GM18502 (cell line): ENCODE measurements at regions not wholly inside any gene's neighbourhood (a gene's known extent, or its start where the extent isn't known, plus 50 kb on each side); places are given as distances from the start of the nearest gene placed in this dataset.
"Not testable (repeated sequence)": the region's sequence is repeated elsewhere in the genome, so short reads cannot be mapped to it uniquely, and the experiment has no call there.

ENCODE experiments used
- ATAC-seq: cut with Tn5 transposase; IDR thresholded peaks from one replicate; pipeline ENCODE4 v1.9.1; 2021; ENCODE audit warnings: mild to moderate bottlenecking; ENCODE audit not compliant: unreplicated experiment, poor library complexity

DNA sequence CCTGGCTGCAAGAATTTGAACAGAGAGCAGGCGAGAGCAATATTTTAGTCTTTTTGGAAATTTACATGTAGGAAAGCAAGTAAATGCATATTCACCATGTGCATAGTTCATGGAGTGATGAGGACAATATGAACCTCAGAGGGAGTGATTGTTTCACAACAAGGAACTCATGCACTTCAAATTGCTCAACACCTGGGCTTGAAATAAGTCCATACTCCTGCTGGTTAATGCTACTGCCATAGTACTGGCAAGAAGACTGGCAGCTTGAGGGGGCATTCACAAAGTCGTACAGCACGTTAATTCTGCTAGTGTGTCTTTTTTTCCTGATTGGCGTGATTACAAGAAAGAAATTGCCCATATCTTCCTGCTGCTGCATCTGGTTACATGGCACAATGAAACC is 267.6 kb downstream of the PCDH17 start:
- ATAC-seq, result no peak

DNA sequence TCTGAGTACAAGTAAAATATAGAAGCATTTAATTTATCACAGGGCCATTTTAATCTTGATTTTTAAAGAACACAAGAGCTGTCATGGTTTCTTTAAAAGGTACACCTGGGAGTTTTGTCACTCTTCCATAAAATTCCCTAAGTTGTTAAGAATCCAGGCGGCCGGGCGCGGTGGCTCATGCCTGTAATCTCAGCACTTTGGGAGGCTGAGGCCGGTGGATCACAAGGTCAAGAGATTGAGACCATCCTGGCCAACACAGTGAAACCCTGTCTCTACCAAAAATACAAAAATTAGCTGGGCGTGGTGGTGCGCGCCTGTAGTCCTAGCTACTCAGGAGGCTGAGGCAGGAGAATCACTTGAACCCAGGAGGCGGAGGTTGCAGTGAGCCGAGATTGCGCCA is 278.3 kb downstream of the PCDH17 start:
- ATAC-seq, result not testable (repeated sequence)

DNA sequence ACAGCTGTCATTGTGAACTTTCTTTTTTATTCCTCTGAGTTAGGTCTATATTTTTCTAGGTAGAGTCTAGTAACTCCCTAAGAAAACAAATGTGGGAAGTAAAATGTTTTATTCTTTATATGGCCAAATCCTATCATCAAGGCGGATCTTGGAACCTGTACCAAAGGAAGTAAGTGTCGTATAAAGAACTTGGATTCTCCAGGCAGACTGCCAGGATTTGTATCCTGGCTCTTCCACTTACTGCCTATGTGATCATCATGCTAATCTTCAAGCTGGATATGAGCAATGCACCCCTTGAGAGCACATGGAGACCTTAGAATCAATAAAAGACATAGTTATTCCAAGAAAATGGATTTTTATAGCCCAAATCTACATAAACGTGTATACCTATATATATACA is 286.5 kb downstream of the PCDH17 start:
- ATAC-seq, result no peak

DNA sequence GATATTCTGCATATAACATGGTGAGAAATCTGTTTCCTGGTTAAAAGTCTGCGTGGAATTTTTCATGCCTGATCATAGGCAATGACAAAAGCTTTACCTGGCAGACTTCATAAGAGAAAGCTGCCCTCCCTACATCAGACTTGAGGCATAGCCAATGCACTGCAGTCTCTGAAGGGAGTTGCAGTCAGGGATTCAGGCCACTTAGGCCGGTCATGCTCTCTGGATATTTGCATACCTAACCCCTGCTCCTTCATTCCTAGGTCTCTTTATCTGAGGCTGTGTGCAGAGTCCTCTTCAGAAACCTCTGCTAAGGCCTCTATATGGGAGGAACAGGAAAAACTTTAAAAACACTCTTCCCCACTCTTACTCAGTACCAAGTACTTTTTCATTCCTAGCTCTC is 287.4 kb downstream of the PCDH17 start:
- no peak for ATAC-seq

DNA sequence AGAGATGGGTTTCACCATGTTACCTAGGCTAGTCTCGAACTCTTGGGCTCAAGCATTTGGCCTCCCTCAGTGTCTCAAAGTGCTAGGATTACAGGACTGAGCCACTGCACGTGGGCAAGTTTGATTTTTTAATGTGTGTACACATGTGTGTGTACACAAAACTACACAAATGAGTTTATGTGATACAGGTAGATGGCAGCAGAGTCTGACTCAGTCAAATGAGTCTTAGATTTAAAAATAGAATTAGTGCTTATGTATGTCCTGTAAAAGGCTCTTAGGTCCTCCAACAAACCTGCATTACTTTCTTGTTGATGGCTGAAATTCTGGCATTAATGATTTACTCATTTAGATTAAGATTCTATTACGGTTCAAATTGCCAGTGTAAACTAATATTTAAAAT is 293.7 kb downstream of the PCDH17 start:
- ATAC-seq, result no peak

DNA sequence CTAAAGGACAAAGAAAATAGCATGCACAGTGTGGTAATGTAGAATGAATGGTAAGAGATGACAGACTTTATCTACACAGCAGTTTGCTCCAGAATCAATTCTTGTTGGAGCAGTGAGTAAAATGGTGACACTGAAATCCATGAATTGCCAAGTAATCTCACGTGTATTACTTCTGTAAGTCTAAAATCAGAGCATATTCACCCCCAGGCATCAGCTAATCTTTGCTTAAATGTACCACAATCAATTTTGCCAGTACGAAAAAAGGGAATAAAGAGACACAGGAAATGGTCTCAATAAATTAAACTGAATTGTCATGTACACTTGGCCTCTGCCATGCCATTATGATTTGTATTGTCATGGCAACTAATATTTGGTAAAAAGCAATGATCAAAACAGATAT is 294.2 kb downstream of the PCDH17 start:
- no peak for ATAC-seq

DNA sequence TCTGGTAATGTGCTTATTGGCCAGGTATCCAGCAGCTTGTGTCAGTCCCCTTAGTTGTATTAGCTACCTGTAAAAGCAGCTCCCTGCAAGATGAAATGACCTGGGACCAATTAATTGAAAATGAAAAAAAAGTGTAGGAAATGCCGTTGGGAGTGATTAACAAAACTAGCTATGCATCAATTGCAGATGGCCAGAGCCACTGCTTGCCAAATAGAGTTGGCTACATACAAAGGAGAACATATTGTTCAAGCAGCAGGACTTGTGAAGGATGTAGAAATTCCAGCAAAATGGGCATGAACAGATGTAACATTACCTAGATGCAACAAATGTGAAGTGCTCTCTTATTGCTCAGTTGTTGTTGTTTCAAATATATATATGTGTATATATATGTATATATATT is 300.5 kb downstream of the PCDH17 start:
- ATAC-seq, result no peak

DNA sequence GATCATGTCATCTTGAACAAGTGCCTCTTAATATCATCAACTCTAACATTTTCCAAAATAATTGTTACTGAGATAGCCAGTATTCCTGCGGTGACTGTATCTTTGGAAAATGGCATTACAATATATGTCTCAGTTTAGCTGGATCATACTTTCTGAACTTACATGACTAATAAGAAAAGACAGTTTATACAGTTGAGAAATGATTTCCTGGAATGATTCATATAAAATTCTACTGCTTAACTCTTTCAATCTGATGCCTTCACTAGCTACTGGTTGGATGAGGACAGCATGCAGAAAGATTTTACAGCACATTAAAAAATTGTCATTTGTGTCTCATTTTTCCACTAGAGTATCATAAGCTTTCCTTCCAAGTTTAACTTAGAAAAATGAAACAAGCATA is 302.1 kb downstream of the PCDH17 start:
- ATAC-seq, result no peak

DNA sequence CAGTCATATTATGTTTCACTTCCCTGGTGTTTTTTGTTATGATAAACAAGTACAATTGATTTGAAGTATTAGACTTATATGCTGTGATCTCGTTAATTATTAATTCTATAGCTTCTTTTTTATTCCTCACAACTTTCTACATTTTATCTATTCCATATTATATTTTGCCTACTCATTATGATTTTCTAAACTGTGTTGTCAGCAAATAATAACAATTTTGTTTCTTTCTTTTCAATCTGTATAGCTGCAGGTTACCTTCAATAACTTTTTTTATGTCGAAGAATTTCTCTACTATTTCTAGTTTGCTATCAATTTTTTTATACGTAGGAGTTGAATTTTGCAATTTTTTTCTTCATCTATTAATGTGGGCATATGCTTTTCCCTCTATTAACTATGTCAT is 304.4 kb downstream of the PCDH17 start:
- ATAC-seq, result no peak

DNA sequence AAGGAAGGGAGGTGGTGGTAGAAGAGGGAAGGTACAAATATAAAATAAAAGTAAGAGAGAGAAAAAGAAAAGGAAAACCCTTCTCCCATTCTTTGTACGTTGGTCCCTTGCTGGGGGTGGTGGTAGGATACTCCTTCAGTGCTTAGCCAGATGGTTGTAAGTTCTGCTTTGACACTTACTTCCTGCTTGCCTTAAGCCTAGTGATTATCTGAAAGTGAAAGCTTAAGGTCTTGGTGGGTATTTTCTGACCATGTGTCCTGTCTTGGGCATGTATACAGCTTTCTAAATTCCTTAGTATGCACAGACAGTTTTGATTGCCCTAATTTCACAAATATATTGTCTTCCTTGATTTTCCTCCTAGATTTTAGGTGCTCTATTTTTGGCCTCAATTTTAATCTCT is 314.8 kb downstream of the PCDH17 start:
- ATAC-seq, result peak; percentile 100

DNA sequence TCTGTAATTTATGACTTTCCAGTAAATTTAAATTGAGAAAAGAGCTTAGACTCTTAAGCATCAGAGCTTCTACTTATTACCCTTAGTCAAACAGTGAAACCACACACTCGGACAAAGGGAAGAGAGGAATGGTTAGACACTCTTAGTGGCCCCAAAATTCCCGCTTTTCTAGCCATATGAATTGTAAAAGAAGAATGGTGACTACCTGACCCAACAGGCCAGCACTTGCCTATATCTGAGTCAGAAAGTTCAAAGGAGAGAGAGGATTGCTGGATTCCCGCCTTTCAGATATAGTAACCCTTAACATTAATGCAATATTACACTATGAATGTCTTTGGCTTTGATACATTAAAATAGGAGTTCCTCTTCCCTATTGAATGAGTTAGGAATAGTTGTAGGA is 317.3 kb downstream of the PCDH17 start:
- ATAC-seq, result no peak

DNA sequence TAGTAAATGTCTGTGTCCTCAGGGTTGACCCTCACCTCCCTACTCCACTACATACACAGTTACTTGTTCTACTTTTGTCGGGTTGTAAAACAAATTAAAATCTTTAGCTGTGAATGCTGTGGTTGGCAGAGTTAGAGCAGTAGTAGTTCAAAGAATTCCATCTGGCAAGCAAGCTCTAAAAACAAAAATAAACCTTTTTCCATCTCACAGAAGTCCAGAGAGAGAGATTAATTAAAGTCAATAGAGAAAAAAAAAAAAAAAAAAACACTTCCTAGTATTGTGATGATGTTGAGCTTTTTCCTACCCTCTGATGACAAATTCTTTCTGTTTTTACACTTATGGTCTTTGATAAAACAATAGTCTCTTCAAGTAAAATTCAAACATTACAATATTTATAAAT is 338.4 kb downstream of the PCDH17 start:
- ATAC-seq, result no peak

DNA sequence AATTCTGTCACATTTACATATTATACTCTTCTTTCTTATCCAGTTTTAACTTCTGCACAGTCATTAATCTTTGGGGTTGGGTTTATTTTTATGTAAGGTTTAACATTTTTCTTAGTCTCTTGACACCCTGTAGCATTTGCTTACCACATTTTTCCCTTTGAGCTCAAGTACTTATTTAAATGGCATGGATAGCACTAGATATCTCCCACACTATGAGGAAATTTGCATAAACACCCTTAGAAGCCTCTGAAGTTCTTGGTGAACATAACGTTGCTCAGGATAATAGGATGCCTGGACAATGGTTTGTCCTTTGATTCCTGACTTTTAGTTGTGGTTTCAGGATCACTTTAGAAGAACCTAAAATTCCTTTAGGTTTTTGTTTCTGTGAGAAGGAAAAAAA is 338.9 kb downstream of the PCDH17 start:
- no peak for ATAC-seq

DNA sequence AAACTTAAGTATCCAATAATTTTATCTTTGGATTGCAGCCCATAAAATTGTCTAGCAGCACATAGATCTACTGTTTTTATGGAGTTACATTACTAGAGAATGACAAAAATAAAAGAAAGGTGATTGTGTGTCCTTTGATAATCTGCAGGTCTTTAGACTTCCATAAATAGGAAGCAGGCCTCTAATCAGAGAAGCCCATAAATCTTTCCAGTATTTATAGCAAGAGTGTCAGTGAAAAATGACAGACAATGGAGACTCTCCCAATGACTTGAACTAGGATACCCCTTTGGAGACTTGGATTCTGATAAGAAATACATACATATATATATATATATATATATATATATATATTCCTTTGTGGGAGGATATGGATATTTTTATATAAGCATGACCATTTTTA is 351.2 kb downstream of the PCDH17 start:
- no peak for ATAC-seq

DNA sequence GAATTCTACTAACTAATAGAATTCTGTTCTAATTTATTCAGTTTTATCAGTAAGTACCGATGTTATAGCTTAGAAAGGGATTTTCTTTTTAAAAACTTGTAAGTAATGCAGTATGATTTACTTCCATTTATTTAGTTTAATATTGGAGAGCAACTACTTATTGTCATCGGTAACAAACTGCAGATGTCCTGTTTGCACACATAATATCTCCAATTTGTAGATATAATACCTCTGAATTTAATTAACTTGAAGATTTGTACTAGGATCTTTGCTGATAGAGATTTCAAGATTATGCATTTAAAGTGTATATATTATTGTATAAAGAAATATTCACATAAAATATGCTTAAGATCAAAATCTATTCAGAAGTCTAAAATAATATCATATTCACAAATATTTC is 356.7 kb downstream of the PCDH17 start:
- no peak for ATAC-seq

DNA sequence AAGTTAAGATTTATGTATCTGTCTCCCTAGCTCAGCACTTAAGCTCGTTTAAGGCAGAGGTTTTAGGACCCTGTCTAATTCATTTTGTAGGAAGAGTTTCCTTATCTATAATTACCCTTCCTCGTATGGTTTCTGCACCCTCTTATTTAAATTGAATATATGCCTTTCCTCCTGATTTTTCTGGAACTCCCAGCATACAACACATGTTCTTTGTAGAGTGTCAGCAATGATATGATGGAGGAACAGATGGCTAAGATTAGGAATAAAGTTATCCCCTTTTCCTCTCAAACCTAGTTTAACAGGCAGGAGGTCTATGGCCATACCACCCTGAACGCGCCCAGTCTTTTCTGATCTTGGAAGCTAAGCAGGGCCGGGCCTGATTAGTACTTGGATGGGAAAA is 359.5 kb downstream of the PCDH17 start:
- ATAC-seq, result no peak

DNA sequence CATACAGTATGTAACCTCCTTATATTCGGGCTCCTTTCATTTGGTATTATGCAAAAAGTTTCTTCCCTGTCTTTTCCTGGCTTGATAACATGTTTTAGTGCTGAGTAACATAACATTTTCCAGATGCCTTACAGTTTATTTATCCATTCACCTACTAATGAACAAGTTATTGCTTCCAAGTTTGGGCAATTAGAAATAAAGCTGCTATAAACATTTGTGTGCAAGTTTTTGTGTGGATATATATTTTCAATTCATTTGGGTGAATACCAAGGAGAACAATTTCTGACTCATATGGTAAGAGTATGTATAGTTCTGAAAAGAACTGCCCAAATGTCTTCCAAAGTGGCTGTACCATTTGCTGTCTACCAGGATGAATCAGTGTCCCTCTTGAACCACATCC is 360.9 kb downstream of the PCDH17 start:
- ATAC-seq, result no peak

DNA sequence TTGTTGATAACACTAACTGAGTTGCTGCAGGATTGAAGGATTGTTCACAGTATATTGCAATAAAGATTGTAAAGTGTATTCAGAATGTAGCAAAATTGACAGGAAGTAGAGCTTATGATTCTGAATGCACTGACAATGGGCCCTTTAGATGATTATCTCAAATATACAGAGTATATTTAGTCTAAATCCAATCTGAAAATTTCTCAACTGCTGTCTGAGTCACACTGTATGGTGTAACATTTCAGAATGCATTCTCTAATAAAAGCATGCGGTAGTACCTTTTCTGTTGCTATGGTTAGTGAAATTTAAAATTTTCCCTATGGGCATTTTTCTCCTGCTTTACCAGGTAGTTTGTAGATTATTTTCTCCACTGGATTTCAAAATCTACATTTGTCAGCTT is 365.2 kb downstream of the PCDH17 start:
- no peak for ATAC-seq

DNA sequence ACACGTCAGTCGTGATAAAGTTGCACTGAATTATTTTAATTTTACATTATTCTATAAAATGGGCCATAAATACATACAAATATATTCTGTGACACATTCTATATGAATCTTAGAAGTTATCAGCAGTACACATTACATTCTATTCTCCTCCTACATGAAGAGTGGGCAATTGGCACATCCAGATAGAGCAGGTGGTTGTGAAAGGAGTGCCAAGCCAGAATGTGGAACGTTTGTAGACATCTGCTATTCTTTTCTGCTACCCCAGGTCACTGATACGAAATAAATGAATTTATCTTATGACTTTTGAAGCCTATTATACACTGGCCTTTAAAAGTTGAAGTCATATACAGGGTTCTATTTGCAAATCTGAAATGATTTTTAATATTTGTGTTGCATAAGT is 373.2 kb downstream of the PCDH17 start:
- ATAC-seq, result no peak

DNA sequence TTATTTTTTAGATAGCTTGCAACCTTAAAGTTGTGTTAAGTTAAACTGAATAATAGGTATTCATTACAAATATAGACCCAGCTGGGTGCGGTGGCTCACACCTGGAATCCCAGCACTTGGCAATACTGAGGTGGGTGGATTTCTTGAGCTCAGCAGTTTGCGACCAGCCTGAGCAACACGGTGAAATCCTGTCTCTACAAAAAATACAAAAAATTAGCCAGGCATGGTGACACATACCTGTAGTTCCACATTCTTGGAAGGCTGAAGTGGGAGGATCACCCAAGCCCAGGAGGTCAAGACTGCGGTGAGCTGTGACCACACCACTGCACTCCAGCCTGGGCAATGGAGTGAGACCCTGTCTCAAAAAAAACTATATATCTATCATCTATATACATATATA is 386.5 kb downstream of the PCDH17 start:
- no peak for ATAC-seq

DNA sequence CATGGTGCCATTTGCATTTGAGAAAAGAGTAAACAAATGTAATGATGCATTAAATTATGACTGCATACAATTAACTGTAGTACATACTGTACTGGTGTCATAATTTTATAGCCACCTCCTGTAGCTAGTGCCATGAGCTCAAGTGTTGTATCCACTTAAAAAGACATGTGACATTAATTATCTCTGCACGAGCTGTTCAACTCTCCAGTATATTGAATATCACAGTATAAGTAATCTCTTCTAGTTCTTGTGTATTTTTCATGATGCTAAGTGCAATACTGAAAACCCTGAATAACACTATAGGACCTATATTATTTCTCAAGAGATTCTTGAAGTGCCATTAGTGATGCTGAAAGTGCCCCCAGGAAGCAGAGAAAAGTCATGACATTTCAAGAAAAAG is 387.3 kb downstream of the PCDH17 start:
- ATAC-seq, result no peak

DNA sequence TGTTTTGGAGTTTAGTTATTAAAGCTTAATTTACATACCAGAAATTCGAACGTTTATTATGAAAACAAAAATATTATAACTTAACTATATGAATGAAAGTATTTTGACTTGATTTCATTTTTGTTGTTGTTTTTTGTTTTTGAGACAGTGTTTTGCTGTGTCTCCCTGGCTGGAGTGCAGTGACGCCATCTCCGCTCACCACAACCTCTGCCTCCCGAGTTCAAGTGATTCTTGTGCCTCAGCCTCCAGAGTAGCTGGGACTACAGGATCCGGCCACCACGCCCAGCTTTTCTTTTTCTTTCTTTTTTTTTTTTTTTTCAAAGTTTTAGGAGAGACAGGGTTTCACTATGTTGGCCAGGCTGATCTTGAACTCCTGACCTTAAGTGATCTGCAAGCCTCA is 392.6 kb downstream of the PCDH17 start:
- ATAC-seq, result no peak

DNA sequence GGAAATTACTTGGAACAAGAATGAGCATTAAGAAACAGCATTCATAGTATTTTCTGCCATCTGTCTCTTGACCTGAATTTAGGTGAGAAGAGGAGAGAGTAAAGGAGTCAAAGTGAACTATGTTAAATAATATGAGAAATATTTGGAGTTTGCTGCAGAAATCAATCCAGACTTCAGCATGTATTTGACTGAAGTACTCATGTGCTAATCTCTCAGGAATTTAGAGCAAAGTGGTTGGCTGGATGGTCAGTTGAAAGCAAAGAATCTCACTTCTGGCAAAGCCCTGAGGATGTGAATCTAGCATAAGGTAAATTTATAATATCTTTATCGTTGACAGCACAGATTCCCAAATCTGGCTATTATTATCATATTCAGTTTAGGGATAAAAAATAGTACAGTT is 394.3 kb downstream of the PCDH17 start:
- no peak for ATAC-seq
